GM13977 (cell line): ENCODE measurements at regions not wholly inside any gene's neighbourhood (a gene's known extent, or its start where the extent isn't known, plus 50 kb on each side); places are given as distances from the start of the nearest gene placed in this dataset.

ENCODE experiments used
- DNase-seq: peaks from one replicate; pipeline ENCODE4 v3.0.0; 2012; ENCODE audit warnings: low spot score
- in situ Hi-C: fragments of 300-500 bp; cut with MboI; formaldehyde crosslinking; loops from one replicate; pipeline ENCODE4 v1.12.0; 2022; ENCODE audit warnings: low sequenced_read_pairs, low pct_unique_long_range_greater_than_20kb, mixed read lengths, inconsistent platforms; ENCODE audit not compliant: unreplicated experiment
- TF ChIP-seq, protein P1 (sequence below): IDR thresholded peaks from 2 replicates; pipeline ENCODE4 v1.5.1; 2012; ENCODE audit warnings: mild to moderate bottlenecking, control low read depth; ENCODE audit not compliant: insufficient read depth; ENCODE audit errors: extremely low read depth, missing control alignments

DNA sequence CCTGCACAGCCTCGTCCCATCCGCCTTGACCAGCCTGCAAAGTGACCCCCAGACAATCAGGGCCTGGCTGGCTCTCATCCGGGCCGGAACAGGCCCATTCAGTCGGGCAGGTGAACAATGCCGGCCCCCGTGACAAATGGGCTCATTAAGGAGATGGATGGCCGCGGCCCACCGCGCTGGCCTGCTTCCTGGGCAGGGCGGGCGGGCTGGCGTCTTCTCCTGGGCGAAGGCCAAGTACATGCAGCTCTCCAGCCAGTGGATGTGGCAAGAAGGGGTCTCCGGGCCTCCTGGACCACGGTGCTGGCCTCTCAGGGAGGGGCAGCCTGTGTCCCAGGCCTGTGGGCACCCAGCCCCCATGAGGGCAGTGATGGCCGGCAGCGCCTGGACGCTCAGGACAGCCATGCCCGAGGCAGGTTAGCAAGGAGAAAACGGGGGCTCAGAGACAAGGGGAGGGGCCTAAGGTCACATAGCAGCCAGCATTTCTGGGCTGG lies 1022.8 kb downstream of the BRD1 start:
- in situ Hi-C loops, result no loop called here
- TF ChIP-seq, protein P1, sequence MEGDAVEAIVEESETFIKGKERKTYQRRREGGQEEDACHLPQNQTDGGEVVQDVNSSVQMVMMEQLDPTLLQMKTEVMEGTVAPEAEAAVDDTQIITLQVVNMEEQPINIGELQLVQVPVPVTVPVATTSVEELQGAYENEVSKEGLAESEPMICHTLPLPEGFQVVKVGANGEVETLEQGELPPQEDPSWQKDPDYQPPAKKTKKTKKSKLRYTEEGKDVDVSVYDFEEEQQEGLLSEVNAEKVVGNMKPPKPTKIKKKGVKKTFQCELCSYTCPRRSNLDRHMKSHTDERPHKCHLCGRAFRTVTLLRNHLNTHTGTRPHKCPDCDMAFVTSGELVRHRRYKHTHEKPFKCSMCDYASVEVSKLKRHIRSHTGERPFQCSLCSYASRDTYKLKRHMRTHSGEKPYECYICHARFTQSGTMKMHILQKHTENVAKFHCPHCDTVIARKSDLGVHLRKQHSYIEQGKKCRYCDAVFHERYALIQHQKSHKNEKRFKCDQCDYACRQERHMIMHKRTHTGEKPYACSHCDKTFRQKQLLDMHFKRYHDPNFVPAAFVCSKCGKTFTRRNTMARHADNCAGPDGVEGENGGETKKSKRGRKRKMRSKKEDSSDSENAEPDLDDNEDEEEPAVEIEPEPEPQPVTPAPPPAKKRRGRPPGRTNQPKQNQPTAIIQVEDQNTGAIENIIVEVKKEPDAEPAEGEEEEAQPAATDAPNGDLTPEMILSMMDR, result no peak
- DNase-seq, result no peak

DNA sequence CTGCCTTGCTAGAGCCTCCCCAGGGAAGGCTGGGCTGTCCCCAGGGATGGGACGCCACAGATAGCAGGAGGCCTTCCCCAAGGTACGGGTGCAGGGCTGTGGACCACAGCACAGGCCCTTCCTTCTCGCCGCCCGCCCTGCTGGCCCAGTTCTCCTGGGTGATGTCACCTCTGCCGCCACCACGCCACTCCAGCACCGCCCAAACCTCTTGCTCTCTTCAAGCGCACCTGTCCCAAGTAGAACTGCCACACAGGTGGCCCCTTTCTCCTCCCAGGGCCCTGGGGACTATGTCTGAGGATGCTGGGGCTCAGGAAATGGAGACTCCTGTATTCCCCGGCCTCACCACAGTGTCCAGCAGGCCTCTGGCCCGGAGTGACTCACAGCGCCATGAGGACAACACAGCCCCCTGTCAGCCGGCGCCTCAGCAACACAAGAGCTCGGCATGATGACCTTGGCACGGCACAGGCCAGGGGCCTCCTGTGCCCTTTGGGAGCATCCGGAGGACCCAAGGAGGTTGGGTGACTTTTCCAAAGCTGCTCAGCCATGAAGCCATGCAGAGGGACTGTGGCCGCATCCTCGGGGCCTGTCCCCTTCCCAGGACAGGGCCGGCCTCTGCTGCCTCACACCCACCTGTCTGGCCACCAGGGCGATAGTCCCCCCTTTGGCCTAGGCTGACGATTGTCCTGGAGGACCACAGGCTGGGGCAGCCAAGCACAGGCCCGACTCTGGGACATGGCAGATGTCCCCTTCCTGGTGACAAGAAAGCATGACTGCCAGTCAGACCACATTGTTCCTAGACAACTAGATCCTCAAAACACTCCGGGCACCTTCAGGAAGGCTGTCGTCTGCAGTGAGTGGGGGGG lies 1023.5 kb downstream of the BRD1 start:
- in situ Hi-C loops, result no loop called here
- TF ChIP-seq, protein P1, result no peak
- DNase-seq, result no peak

GRCh38 chr22:48803171-48803947 lies 1024.3 kb downstream of the BRD1 start:
- DNase-seq, result no peak
- in situ Hi-C loops, result no loop called here
- TF ChIP-seq, protein P1, result no peak

GRCh38 chr22:48802576-48802975 lies 1025.1 kb downstream of the BRD1 start:
- no peak for DNase-seq
- in situ Hi-C loops, result no loop called here
- TF ChIP-seq, protein P1, result no peak

- no peak for DNase-seq
- in situ Hi-C loops, result no loop called here
- TF ChIP-seq, protein P1, result no peak
These were observed 1026.6 kb downstream of the BRD1 start for GRCh38 chr22:48800886-48801607.
